ENCODE measurements at regions not wholly inside any gene's neighbourhood (a gene's known extent, or its start where the extent isn't known, plus 50 kb on each side); places are given as distances from the start of the nearest gene placed in this dataset.

DNA sequence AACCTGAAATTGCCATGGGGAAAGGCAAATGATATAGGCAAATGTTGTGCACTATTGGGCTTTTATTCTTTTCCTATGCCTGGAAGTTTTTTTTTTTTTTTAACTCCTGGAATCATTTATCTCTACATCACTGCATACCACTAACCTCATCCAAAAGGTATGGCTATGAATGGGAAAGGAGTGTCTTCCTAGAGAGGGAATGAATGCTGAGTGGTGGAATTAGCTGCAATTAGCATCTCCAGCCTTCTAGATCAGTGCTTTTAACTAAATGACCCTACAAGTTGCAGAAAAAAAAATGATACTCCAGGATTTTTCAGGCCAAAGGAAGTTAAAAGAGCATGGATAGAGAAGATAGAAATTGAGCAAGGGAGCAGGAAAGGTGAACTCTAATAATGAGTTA is 429.8 kb upstream of the PDZRN3 start:
- H3K36me3 Mint-ChIP-seq (ENCODE audit: insufficient read depth, unreplicated experiment): no peaks in the 10 kb centered on the region
- peaks cover 8% of the 10 kb centered on the region for H3K9me3 Mint-ChIP-seq (ENCODE audit: low read depth, unreplicated experiment)
- intact Hi-C loops (cut with micrococcal nuclease; ENCODE audit: unreplicated experiment): no loop called here
- no peak for DNase-seq
- CTCF ChIA-PET: no interaction called here
- BruUV-seq (replicated peaks): no TSS peak
- no peaks in the 10 kb centered on the region for H3K4me1 Mint-ChIP-seq (ENCODE audit: low read depth, unreplicated experiment)
- no peaks in the 10 kb centered on the region for H3K27me3 Mint-ChIP-seq (ENCODE audit: unreplicated experiment)
- H3K27ac Mint-ChIP-seq (ENCODE audit: unreplicated experiment): no peak overlapping the region
- H3K4me3 Mint-ChIP-seq (ENCODE audit: low read depth, unreplicated experiment): no peak overlapping the region
- TF ChIP-seq, protein P1, sequence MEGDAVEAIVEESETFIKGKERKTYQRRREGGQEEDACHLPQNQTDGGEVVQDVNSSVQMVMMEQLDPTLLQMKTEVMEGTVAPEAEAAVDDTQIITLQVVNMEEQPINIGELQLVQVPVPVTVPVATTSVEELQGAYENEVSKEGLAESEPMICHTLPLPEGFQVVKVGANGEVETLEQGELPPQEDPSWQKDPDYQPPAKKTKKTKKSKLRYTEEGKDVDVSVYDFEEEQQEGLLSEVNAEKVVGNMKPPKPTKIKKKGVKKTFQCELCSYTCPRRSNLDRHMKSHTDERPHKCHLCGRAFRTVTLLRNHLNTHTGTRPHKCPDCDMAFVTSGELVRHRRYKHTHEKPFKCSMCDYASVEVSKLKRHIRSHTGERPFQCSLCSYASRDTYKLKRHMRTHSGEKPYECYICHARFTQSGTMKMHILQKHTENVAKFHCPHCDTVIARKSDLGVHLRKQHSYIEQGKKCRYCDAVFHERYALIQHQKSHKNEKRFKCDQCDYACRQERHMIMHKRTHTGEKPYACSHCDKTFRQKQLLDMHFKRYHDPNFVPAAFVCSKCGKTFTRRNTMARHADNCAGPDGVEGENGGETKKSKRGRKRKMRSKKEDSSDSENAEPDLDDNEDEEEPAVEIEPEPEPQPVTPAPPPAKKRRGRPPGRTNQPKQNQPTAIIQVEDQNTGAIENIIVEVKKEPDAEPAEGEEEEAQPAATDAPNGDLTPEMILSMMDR (IDR thresholded peaks at IDR 0.05; ENCODE audit: unreplicated experiment): no peak

GRCh38 chr3:74053970-74054516 is 429.3 kb upstream of the PDZRN3 start:
- no peak for DNase-seq
- no peaks in the 10 kb centered on the region for H3K36me3 Mint-ChIP-seq (ENCODE audit: insufficient read depth, unreplicated experiment)

DNA sequence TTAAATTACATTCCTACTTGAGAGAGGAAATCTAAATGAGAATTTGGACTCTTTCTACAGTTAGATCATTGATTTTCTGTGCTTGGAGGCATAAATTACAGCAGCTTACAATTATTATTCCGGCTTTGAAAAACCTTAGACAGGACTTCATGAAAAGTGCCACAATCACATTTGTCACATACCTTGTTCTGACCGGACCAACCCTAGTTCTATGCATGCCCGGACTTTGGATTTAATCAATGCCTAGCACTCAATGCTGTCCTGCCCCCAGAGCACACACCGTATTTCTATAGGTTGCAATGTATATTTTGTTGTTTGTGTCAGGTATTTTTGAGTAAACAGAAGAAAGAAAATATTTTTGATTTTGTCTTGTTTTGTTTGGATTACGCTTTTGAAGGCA is 424.7 kb upstream of the PDZRN3 start:
- intact Hi-C loops (cut with micrococcal nuclease; ENCODE audit: unreplicated experiment): no loop called here
- no peak overlapping the region for H3K4me3 Mint-ChIP-seq (ENCODE audit: low read depth, unreplicated experiment)
- no peaks in the 10 kb centered on the region for H3K27me3 Mint-ChIP-seq (ENCODE audit: unreplicated experiment)
- H3K27ac Mint-ChIP-seq (ENCODE audit: unreplicated experiment): no peak overlapping the region
- H3K9me3 Mint-ChIP-seq (ENCODE audit: low read depth, unreplicated experiment): peaks cover 12% of the 10 kb centered on the region
- H3K4me1 Mint-ChIP-seq (ENCODE audit: low read depth, unreplicated experiment): no peaks in the 10 kb centered on the region
- TF ChIP-seq, protein P1 (IDR thresholded peaks at IDR 0.05; ENCODE audit: unreplicated experiment): no peak
- no peak for DNase-seq
- CTCF ChIA-PET: no interaction called here
- H3K36me3 Mint-ChIP-seq (ENCODE audit: insufficient read depth, unreplicated experiment): no peaks in the 10 kb centered on the region
- no TSS peak for BruUV-seq (replicated peaks)

More at GRCh38 chr3:74053970-74054516, 429.3 kb upstream of the PDZRN3 start:
- intact Hi-C loops (cut with micrococcal nuclease; ENCODE audit: unreplicated experiment): no loop called here
- TF ChIP-seq, protein P1 (IDR thresholded peaks at IDR 0.05; ENCODE audit: unreplicated experiment): no peak
- Mint-ChIP-seq H3K9me3 (ENCODE audit: low read depth, unreplicated experiment) (peaks cover 8% of the 10 kb centered on the region), H3K4me1 (ENCODE audit: low read depth, unreplicated experiment) (no peaks in the 10 kb centered on the region), H3K4me3 (ENCODE audit: low read depth, unreplicated experiment) (no peak overlapping the region), H3K27ac (ENCODE audit: unreplicated experiment) (no peak overlapping the region), H3K27me3 (ENCODE audit: unreplicated experiment) (no peaks in the 10 kb centered on the region)
- CTCF ChIA-PET: no interaction called here
- no TSS peak for BruUV-seq (replicated peaks)

GRCh38 chr3:74048699-74049098 is 424.0 kb upstream of the PDZRN3 start:
- no TSS peak for BruUV-seq (replicated peaks)
- no peaks in the 10 kb centered on the region for H3K36me3 Mint-ChIP-seq (ENCODE audit: insufficient read depth, unreplicated experiment)
- CTCF ChIA-PET: no interaction called here
- intact Hi-C loops (cut with micrococcal nuclease; ENCODE audit: unreplicated experiment): no loop called here
- no peak overlapping the region for H3K27ac Mint-ChIP-seq (ENCODE audit: unreplicated experiment)
- TF ChIP-seq, protein P1 (IDR thresholded peaks at IDR 0.05; ENCODE audit: unreplicated experiment): no peak
- no peak overlapping the region for H3K4me3 Mint-ChIP-seq (ENCODE audit: low read depth, unreplicated experiment)
- H3K27me3 Mint-ChIP-seq (ENCODE audit: unreplicated experiment): no peaks in the 10 kb centered on the region
- peaks cover 12% of the 10 kb centered on the region for H3K9me3 Mint-ChIP-seq (ENCODE audit: low read depth, unreplicated experiment)
- DNase-seq: no peak
- H3K4me1 Mint-ChIP-seq (ENCODE audit: low read depth, unreplicated experiment): no peaks in the 10 kb centered on the region

All from Calu3 (cell line).